Activated CD4-positive, alpha-beta T cell treated with anti-CD3 and anti-CD28 coated beads, Interleukin-2, amount 10 ng/mL, durations not matched to agents 7 days and 5 days (primary cell): ENCODE measurements at regions not wholly inside any gene's neighbourhood (a gene's known extent, or its start where the extent isn't known, plus 50 kb on each side); places are given as distances from the start of the nearest gene placed in this dataset.

ENCODE experiments used
- CTCF ChIA-PET: fragments of 350-600 bp; sonication (Branson Sonifier 250); formaldehyde crosslinking; loops from one replicate; lab custom pipeline; 2021; ENCODE audit warnings: antibody characterized with exemption; lab: Charles Lee
- POLR2A ChIA-PET: fragments of 350-600 bp; sonication (Branson Sonifier 250); formaldehyde crosslinking; loops from one replicate; lab custom pipeline; 2021; ENCODE audit warnings: antibody characterized with exemption; lab: Charles Lee
- DNase-seq: peaks from one replicate; pipeline ENCODE4 v3.0.0-alpha.2; 2020
- H3K27ac Mint-ChIP-seq: one replicate; pipeline ENCODE4 v1.8.0; 2021; ENCODE audit warnings: mild to moderate bottlenecking, moderate library complexity, mixed read lengths
- H3K27me3 Mint-ChIP-seq: one replicate; pipeline ENCODE4 v1.8.0; 2021; ENCODE audit warnings: mixed read lengths
- H3K36me3 Mint-ChIP-seq: one replicate; pipeline ENCODE4 v1.8.0; 2021; ENCODE audit warnings: low read depth, mixed read lengths
- H3K4me1 Mint-ChIP-seq: one replicate; pipeline ENCODE4 v1.8.0; 2021; ENCODE audit warnings: mixed read lengths
- H3K4me3 Mint-ChIP-seq: one replicate; pipeline ENCODE4 v1.8.0; 2021; ENCODE audit warnings: mild to moderate bottlenecking, moderate library complexity, mixed read lengths
- H3K9me3 Mint-ChIP-seq: one replicate; pipeline ENCODE4 v1.8.0; 2021; ENCODE audit warnings: mixed read lengths

DNA sequence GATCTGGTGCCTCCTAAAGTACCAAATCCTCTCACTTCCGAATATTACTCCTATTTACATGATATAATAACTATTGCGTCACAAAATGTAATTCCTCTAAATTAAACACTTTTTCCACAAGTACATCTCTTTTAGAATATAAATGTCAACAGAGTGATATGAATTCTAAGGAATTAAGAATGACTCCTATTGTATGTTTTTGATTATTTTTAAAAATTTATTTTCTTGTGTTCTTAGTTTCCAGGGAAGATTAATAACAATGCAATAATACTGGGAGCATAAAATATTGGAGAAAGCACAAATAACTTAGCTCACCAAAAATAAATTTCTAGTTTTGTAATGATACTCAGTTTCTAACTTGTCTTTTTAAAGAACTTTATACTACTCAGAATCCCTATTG lies 184.9 kb downstream of the PCDH18 start:
- Mint-ChIP-seq H3K9me3 (peaks cover 4% of the 10 kb centered on the region), H3K4me1 (no peaks in the 10 kb centered on the region), H3K36me3 (no peaks in the 10 kb centered on the region), H3K27ac (no peak overlapping the region), H3K4me3 (no peak overlapping the region), H3K27me3 (no peaks in the 10 kb centered on the region)
- ChIA-PET CTCF (no interaction called here), POLR2A (no interaction called here)
- DNase-seq = no peak

- Mint-ChIP-seq H3K4me3 (no peak overlapping the region), H3K36me3 (no peaks in the 10 kb centered on the region), H3K9me3 (no peaks in the 10 kb centered on the region), H3K27ac (no peak overlapping the region), H3K27me3 (no peaks in the 10 kb centered on the region), H3K4me1 (no peaks in the 10 kb centered on the region)
- ChIA-PET CTCF (no interaction called here), POLR2A (no interaction called here)
- DNase-seq = no peak
Observed at GRCh38 chr4:137345597-137345996, 186.7 kb downstream of the PCDH18 start.

DNA sequence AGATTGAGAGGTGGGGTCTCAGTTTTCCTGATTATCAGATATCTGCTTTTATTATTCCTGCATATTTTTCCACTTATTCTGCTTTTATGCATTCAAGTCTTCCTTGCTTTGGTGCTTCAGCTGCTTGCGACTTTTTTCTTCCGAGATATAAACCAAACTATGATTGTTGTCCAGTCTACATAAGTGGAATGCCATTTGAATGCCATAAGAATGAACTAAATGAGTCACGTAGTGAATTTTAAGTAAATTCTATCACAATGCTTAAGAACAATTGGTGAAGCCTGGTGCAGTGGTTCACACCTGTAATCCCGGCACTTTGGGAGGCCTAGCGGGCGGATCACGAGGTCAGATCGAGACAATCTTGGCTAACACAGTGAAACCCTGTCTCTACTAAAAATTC lies 189.1 kb downstream of the PCDH18 start:
- H3K9me3 Mint-ChIP-seq = no peaks in the 10 kb centered on the region
- no peaks in the 10 kb centered on the region for H3K36me3 Mint-ChIP-seq
- H3K27ac Mint-ChIP-seq = no peak overlapping the region
- POLR2A ChIA-PET = no interaction called here
- no peaks in the 10 kb centered on the region for H3K4me1 Mint-ChIP-seq
- CTCF ChIA-PET = no interaction called here
- no peaks in the 10 kb centered on the region for H3K27me3 Mint-ChIP-seq
- no peak for DNase-seq
- no peak overlapping the region for H3K4me3 Mint-ChIP-seq

DNA sequence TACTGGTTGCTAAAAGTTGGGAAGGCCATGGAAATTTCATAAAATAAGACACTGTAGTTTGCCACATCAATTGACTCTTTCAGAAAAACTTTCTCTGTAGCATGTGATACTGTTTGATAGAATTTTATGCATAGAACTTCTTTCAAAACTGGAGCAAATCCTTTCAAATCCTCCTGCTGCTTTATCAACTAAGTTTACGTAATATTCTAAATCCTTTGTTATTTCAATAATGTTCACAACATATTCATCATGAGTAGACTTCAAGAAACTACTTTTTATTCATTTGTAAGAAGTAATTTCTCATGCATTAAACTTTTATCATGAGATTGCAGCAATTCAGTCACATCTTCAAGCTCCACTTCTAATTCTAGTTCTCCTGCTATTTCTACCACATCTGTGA lies 199.3 kb downstream of the PCDH18 start:
- Mint-ChIP-seq H3K4me1 (no peaks in the 10 kb centered on the region), H3K9me3 (peaks cover 3% of the 10 kb centered on the region), H3K4me3 (no peak overlapping the region), H3K36me3 (no peaks in the 10 kb centered on the region), H3K27ac (no peak overlapping the region), H3K27me3 (no peaks in the 10 kb centered on the region)
- ChIA-PET POLR2A (no interaction called here), CTCF (no interaction called here)
- DNase-seq = no peak

DNA sequence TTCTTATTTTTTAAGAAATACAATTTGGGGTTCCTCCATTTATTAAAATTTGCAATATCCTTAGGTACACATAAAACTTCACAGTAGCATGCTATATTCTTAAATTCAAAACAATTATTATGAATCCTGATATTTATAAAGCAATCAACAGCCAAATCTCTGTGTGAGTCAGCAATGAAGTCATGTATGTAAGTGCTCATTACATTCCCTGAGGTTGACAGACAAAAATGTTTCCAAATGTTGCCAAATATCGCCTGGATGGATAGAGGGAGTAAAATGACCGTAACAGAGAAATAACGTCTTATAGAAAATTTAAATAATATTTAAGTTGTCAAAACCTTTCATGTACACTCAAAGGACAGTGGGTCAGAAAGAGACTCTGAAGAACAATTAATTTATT lies 220.0 kb downstream of the PCDH18 start:
- CTCF ChIA-PET = no interaction called here
- POLR2A ChIA-PET = no interaction called here
- H3K36me3 Mint-ChIP-seq = no peaks in the 10 kb centered on the region
- H3K4me1 Mint-ChIP-seq = no peaks in the 10 kb centered on the region
- H3K4me3 Mint-ChIP-seq = no peak overlapping the region
- DNase-seq = no peak
- no peak overlapping the region for H3K27ac Mint-ChIP-seq
- no peaks in the 10 kb centered on the region for H3K9me3 Mint-ChIP-seq
- H3K27me3 Mint-ChIP-seq = no peaks in the 10 kb centered on the region

DNA sequence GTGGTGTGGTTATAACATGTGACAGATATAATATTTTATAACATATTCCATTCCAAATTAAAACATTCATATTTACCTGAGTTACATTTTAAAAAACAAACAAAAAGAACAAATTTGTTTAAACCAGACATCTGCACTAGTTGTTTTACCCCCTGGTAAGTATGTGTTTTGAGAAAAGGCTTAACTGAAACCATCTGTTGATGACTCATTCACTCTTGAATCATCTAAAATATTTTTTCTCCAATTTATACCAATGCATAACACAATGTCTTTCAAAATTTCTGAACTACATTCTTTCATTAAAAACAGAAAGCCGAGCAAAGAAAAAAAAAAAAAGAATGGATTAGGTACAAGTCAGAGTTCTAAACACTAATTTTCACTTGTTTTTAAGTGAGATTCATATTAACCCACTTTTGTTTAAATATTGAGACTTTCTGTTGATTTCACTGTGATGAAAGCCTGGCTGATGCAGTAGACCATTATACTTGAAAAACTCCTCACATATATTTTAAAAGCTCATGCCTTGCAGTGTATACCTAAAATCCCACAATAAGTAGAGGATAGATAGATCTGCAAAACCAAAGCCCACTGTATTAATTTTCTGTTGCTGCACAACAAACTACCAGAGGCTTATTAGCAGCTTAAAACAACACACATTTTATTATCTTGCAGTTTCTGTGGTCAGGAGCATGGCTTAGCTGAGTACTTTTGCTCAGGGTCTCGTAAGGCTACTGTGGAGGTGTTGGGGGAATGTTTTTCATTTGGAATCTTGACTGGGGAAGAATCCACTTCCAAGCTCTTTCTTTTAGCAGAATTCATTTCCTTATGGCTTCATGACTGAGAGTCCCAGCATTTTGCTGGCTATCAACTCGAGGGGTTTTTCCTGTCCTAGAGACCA lies 221.5 kb downstream of the PCDH18 start:
- H3K4me3 Mint-ChIP-seq = no peak overlapping the region
- POLR2A ChIA-PET = no interaction called here
- H3K9me3 Mint-ChIP-seq = no peaks in the 10 kb centered on the region
- no peaks in the 10 kb centered on the region for H3K36me3 Mint-ChIP-seq
- no peaks in the 10 kb centered on the region for H3K27me3 Mint-ChIP-seq
- H3K27ac Mint-ChIP-seq = no peak overlapping the region
- CTCF ChIA-PET = no interaction called here
- DNase-seq = no peak
- no peaks in the 10 kb centered on the region for H3K4me1 Mint-ChIP-seq

- no peaks in the 10 kb centered on the region for H3K36me3 Mint-ChIP-seq
- H3K27ac Mint-ChIP-seq = no peak overlapping the region
- H3K27me3 Mint-ChIP-seq = no peaks in the 10 kb centered on the region
- no peaks in the 10 kb centered on the region for H3K4me1 Mint-ChIP-seq
- no peak for DNase-seq
- ChIA-PET POLR2A (no interaction called here), CTCF (no interaction called here)
- H3K9me3 Mint-ChIP-seq = no peaks in the 10 kb centered on the region
- no peak overlapping the region for H3K4me3 Mint-ChIP-seq
Observed at GRCh38 chr4:137310166-137310565, 222.1 kb downstream of the PCDH18 start.

DNA sequence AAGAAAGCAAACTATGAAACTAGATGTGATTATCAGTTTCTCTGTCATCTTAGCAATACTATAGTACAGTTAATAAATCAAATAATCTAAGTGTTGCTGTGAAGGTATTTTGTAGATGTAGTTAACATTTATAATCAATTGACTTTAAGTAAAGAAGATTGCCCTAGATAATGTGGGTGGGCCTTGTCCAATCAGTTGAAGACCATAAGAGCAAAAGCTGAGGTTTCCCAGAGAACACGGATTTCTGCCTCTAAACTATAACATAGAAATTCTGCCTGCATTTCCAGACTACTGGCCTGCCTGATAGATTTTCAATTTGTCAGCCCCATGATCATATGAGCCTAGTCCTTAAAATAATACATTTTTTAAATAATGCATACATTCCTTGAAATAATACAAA lies 222.9 kb downstream of the PCDH18 start:
- no peaks in the 10 kb centered on the region for H3K36me3 Mint-ChIP-seq
- POLR2A ChIA-PET = no interaction called here

DNA sequence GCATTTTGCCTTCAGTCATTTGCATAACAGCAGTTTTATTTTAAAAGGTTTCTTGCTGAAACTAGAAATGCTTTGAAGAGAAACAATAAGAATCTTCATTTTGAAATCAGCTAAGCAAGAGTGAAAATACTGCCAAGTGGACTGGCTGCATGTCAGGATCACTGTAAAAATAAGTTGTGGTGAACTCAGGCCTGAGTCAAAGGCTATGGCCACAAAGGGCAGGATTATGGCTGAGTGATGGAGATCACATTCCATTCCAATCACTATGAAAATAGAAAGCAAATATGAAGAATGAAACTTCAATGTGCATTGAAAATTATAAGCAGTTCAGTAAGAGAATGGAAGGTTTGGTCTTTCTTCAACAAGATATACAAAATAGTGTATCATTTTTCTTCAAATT lies 224.5 kb downstream of the PCDH18 start:
- Mint-ChIP-seq H3K4me1 (no peaks in the 10 kb centered on the region), H3K36me3 (no peaks in the 10 kb centered on the region), H3K27ac (no peak overlapping the region), H3K27me3 (no peaks in the 10 kb centered on the region), H3K4me3 (no peak overlapping the region), H3K9me3 (no peaks in the 10 kb centered on the region)
- ChIA-PET CTCF (no interaction called here), POLR2A (no interaction called here)
- no peak for DNase-seq

More for the DNA sequence above, 222.9 kb downstream of the PCDH18 start:
- CTCF ChIA-PET = no interaction called here
- Mint-ChIP-seq H3K9me3 (no peaks in the 10 kb centered on the region), H3K4me1 (no peaks in the 10 kb centered on the region), H3K27ac (no peak overlapping the region), H3K27me3 (no peaks in the 10 kb centered on the region), H3K4me3 (no peak overlapping the region)
- no peak for DNase-seq

DNA sequence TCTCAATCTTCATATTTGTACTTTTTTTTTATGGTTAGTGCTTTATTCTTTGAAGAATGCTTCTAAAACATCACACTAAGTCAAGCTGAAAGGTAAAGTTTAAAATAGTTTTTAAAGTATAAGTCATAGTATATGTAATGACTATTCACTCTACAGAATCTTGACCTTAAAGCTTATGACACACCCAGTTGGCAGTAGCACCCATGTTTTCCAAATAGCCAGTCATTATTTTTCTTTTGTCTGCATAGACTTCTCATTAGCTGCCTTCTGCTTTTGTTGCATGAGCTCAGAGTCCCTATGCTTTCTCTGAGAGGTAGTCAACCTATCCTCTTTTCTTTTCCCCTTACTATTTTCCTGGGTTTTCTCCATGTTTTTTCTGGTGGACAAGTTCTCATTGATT lies 231.5 kb downstream of the PCDH18 start:
- Mint-ChIP-seq H3K27me3 (no peaks in the 10 kb centered on the region), H3K9me3 (no peaks in the 10 kb centered on the region), H3K4me3 (no peak overlapping the region), H3K4me1 (no peaks in the 10 kb centered on the region), H3K27ac (no peak overlapping the region), H3K36me3 (no peaks in the 10 kb centered on the region)
- ChIA-PET CTCF (no interaction called here), POLR2A (no interaction called here)
- no peak for DNase-seq

DNA sequence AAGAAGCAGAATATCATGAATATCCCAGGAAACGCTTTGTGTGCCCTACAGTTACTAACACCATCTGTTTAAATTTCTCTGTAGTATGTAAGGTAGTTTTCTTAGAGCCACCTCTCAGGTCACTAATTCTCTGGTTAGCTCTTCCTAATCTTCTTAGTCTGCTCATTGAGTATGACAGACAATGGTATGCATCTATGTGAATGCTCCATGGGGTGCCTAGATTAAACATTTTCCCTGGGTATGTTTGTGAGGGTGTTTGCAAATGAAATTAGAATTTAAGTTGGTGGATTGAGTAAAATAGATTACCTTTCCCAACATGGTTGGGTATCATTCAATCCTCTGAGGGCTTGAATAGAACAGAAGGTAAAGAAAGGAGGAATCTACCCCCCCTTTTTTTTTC lies 233.0 kb downstream of the PCDH18 start:
- CTCF ChIA-PET = no interaction called here

DNA sequence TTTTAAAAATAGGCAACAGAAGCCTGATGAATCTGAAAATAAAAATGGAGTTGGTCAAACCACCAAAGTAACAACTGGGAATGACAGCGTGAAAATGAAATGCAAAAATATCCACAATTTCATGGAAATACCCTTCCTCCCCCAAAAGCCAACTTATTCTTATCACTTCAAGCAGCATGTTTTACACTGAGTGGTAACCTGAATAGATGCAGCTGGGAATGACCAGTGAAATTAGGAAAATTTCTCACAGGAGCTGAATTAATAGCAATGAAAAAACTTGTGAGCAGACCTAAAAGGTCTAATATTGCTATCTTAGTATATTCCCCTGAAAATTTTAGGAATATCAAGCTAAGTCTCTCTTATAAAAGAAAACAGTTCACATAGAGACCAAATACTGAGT lies 239.0 kb downstream of the PCDH18 start:
- POLR2A ChIA-PET = no interaction called here
- no peaks in the 10 kb centered on the region for H3K36me3 Mint-ChIP-seq

More for the DNA sequence above, 233.0 kb downstream of the PCDH18 start:
- no peaks in the 10 kb centered on the region for H3K4me1 Mint-ChIP-seq
- no peak overlapping the region for H3K4me3 Mint-ChIP-seq
- no peaks in the 10 kb centered on the region for H3K9me3 Mint-ChIP-seq
- POLR2A ChIA-PET = no interaction called here
- DNase-seq = no peak
- no peak overlapping the region for H3K27ac Mint-ChIP-seq
- no peaks in the 10 kb centered on the region for H3K36me3 Mint-ChIP-seq
- H3K27me3 Mint-ChIP-seq = no peaks in the 10 kb centered on the region

GRCh38 chr4:137283737-137284136 lies 248.6 kb downstream of the PCDH18 start:
- no peak for DNase-seq
- no peaks in the 10 kb centered on the region for H3K27me3 Mint-ChIP-seq

More for the DNA sequence above, 239.0 kb downstream of the PCDH18 start:
- CTCF ChIA-PET = no interaction called here
- Mint-ChIP-seq H3K27ac (no peak overlapping the region), H3K4me3 (no peak overlapping the region), H3K4me1 (no peaks in the 10 kb centered on the region), H3K27me3 (no peaks in the 10 kb centered on the region), H3K9me3 (peaks cover 5% of the 10 kb centered on the region)
- no peak for DNase-seq

DNA sequence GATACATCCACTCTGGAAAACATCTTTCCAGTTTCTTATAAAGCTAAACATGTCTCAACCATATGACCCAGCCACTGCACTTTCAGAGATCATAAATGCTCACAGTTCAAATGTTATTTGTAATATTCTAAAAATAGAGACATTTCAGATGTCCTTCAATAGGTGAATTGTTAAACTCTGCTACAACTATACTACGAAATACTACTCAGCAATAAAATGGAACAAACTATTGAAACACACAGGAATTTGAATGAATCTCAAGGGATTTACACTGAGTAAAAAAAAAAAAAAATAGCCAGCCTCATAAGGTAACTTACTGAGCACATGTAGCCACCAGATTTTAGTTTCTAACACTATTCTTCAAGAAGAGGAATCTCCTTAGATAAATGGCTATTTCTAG lies 253.9 kb downstream of the PCDH18 start:
- POLR2A ChIA-PET = no interaction called here

More at GRCh38 chr4:137283737-137284136, 248.6 kb downstream of the PCDH18 start:
- ChIA-PET POLR2A (no interaction called here), CTCF (no interaction called here)
- no peaks in the 10 kb centered on the region for H3K4me1 Mint-ChIP-seq
- no peak overlapping the region for H3K4me3 Mint-ChIP-seq
- peaks cover 2% of the 10 kb centered on the region for H3K9me3 Mint-ChIP-seq
- H3K36me3 Mint-ChIP-seq = no peaks in the 10 kb centered on the region
- no peak overlapping the region for H3K27ac Mint-ChIP-seq

More for the DNA sequence above, 253.9 kb downstream of the PCDH18 start:
- Mint-ChIP-seq H3K4me1 (no peaks in the 10 kb centered on the region), H3K4me3 (no peak overlapping the region), H3K27ac (no peak overlapping the region), H3K27me3 (no peaks in the 10 kb centered on the region), H3K36me3 (no peaks in the 10 kb centered on the region), H3K9me3 (no peaks in the 10 kb centered on the region)
- CTCF ChIA-PET = no interaction called here
- no peak for DNase-seq
